ENCODE measurements at regions not wholly inside any gene's neighbourhood (a gene's known extent, or its start where the extent isn't known, plus 50 kb on each side); places are given as distances from the start of the nearest gene placed in this dataset.

DNA sequence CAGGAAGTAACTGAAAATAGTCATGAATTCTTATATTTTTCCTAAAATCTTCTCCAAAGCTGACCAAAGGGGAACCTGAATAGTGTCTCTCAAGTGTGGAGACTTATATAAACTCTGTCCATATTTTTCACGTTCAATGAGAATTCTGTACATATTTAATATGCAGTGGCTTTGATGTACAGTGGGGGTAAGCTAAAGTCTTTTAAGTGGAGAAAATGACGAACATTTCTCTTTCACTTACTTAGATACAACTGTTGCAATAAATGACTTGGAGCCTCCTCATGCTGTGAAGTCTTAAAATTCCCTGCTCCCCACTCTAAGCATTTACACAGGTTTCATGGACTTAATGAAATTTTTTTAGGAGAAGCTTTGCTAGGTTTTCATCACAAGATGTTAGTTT is 1196.7 kb downstream of the EFNB2 start:
- Histone ChIP-seq H3K9ac (ENCODE audit: low read length) (no peak overlapping the region), H3K9me3 (ENCODE audit: control insufficient read depth, low read length) (no peaks in the 10 kb centered on the region), H3K4me1 (ENCODE audit: control insufficient read depth, insufficient read depth, low read length) (no peaks in the 10 kb centered on the region), H3K4me3 (ENCODE audit: low read length) (no peak overlapping the region), H3K27me3 (ENCODE audit: control insufficient read depth, insufficient read depth, low read length) (no peaks in the 10 kb centered on the region), H3K36me3 (ENCODE audit: control insufficient read depth, insufficient read depth, low read length) (no peaks in the 10 kb centered on the region)

DNA sequence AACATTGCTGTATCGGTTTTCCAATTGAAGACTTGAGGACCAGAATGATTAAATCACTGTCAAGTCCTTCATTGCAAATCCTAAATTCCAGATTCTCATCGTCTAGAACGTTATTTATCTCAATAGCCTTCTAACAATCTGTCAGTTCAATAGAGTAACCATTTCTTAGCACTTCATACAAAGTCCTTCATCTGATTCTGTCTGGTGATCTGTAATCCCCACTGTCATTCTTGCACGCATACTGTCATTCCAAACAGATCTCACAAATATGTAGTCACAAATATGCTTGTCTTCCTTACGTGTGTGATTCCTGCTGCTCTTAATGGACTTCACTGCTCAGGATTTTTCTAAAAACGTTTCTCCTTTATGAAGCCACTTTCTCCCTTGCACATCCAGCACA is 1197.5 kb downstream of the EFNB2 start:
- Histone ChIP-seq H3K4me3 (ENCODE audit: low read length) (no peak overlapping the region), H3K9ac (ENCODE audit: low read length) (no peak overlapping the region), H3K4me1 (ENCODE audit: control insufficient read depth, insufficient read depth, low read length) (no peaks in the 10 kb centered on the region), H3K27me3 (ENCODE audit: control insufficient read depth, insufficient read depth, low read length) (no peaks in the 10 kb centered on the region), H3K9me3 (ENCODE audit: control insufficient read depth, low read length) (no peaks in the 10 kb centered on the region), H3K36me3 (ENCODE audit: control insufficient read depth, insufficient read depth, low read length) (no peaks in the 10 kb centered on the region)

DNA sequence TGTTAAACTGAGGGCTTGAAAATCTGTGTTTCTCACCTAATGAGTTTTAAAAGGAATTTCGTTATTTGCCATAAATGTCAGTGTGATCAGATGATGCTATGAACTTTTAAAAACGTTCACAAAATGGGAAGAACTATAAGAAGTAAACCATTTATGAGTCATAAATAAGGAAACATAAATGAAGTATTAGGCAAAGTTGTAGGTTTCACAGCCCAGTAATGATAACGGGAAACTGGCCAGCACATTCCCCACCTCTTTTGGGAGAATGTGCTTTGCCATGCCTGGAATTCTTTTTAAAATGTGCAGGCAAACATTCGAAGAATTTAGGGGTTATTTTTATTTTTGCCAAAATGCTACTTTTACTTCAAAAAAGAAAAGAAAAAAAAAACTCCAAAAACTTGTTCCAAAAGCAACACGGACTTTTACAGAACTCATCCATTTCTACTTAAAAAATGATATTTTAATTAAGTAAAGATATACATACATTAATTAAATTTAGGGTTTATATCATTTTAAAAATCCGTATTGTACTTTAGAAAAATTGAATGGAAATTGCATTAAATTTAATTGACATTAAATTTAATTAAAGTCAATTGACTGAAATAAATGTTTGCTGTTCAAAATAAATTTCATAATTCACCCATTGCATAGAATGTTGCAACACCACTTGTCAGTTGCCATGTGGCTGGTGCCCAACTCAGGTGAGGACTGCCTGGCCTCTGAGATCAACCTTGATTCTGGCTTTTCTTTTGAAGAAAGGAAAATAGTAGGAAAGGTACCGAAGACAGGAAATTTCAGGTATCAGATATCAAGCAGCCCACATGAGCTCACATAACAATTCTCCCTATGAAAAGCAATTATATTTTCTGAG is 1198.5 kb downstream of the EFNB2 start:
- H3K27me3 ChIP-seq (ENCODE audit: control insufficient read depth, insufficient read depth, low read length), result no peaks in the 10 kb centered on the region
- H3K36me3 ChIP-seq (ENCODE audit: control insufficient read depth, insufficient read depth, low read length), result no peaks in the 10 kb centered on the region
- H3K9me3 ChIP-seq (ENCODE audit: control insufficient read depth, low read length), result no peaks in the 10 kb centered on the region
- H3K4me3 ChIP-seq (ENCODE audit: low read length), result no peak overlapping the region
- H3K4me1 ChIP-seq (ENCODE audit: control insufficient read depth, insufficient read depth, low read length), result no peaks in the 10 kb centered on the region
- H3K9ac ChIP-seq (ENCODE audit: low read length), result no peak overlapping the region

DNA sequence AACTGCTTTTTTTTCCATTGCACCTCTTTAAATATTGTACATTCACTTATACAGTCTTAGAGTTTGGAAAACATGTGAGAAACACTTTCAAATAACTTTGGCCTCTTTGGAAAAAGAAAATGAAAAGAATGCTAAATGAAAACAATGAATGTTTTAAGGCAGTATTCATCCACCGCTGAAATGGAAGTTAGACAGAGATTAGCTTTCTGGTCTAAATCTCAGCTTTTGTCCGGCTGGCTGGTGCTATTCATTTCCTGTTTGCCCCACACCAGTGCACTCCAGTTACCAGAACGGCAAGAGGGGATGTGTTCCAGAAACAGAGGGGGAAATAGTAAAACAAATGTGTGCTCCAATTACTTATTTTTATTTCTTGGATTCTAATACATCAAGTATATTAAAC is 1201.3 kb downstream of the EFNB2 start:
- no peaks in the 10 kb centered on the region for H3K27me3 ChIP-seq (ENCODE audit: control insufficient read depth, insufficient read depth, low read length)
- H3K4me1 ChIP-seq (ENCODE audit: control insufficient read depth, insufficient read depth, low read length), result no peaks in the 10 kb centered on the region
- no peak overlapping the region for H3K4me3 ChIP-seq (ENCODE audit: low read length)
- no peak overlapping the region for H3K9ac ChIP-seq (ENCODE audit: low read length)
- no peaks in the 10 kb centered on the region for H3K9me3 ChIP-seq (ENCODE audit: control insufficient read depth, low read length)
- H3K36me3 ChIP-seq (ENCODE audit: control insufficient read depth, insufficient read depth, low read length), result no peaks in the 10 kb centered on the region

DNA sequence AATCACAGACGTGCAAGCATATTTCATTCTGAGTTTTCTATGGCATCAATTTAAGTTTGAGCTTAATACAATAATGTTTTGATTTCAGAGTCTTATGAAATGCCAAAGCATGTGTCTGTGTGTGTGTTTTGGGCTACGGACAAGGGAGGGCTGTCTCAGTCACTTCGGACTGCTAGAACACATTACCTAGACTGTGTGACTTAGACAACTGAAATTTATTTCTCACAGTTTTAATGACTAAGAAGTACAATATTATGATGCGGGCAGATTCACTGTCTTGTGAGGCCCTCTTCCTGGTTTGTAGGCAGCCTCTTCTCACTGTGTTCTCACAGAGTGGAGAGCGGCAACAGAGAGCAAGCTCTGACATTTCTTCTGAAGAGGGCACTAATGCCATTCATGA is 1202.0 kb downstream of the EFNB2 start:
- Histone ChIP-seq H3K4me3 (ENCODE audit: low read length) (no peak overlapping the region), H3K4me1 (ENCODE audit: control insufficient read depth, insufficient read depth, low read length) (no peaks in the 10 kb centered on the region), H3K9me3 (ENCODE audit: control insufficient read depth, low read length) (no peaks in the 10 kb centered on the region), H3K27me3 (ENCODE audit: control insufficient read depth, insufficient read depth, low read length) (no peaks in the 10 kb centered on the region), H3K36me3 (ENCODE audit: control insufficient read depth, insufficient read depth, low read length) (no peaks in the 10 kb centered on the region), H3K9ac (ENCODE audit: low read length) (no peak overlapping the region)

DNA sequence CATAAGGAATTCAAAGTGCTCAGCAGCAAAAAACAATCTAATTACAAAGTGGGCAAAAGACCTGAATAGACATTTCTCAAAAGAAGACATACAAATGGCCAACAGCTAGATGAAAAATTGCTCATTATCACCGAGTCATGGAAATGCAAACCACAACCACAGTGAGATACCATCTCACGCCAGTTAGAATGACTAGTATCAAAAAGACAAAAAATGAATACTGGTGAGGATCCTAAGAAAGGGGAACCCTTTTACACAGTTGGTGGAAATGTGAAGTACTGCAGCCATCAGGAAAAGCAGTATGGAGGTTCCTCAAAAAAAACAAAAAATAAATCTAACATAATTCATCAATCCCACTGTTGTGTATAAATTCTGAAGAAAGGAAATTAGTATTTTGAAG is 1206.1 kb downstream of the EFNB2 start:
- Histone ChIP-seq H3K4me3 (ENCODE audit: low read length) (no peak overlapping the region), H3K36me3 (ENCODE audit: control insufficient read depth, insufficient read depth, low read length) (no peaks in the 10 kb centered on the region), H3K4me1 (ENCODE audit: control insufficient read depth, insufficient read depth, low read length) (no peaks in the 10 kb centered on the region), H3K27me3 (ENCODE audit: control insufficient read depth, insufficient read depth, low read length) (no peaks in the 10 kb centered on the region), H3K9me3 (ENCODE audit: control insufficient read depth, low read length) (no peaks in the 10 kb centered on the region), H3K9ac (ENCODE audit: low read length) (no peak overlapping the region)

DNA sequence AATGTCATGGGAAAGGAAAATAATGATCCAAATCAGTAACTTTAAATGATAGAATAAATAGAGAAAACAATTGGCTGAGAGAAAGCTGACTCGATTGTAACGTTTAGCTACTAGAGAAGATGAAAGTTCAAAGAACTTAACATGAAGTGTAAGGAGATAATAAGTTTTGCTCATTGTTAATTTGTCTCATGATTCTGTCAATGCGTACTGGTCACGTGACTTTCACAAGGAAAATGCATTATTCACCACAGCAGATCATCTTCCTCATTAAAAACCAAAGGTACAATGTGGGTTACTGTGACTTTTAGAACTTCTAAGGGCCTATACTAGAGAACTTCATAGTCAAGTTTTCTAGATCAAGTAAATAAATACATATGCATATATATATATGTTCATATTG is 1207.2 kb downstream of the EFNB2 start:
- H3K9ac ChIP-seq (ENCODE audit: low read length), result no peak overlapping the region
- no peaks in the 10 kb centered on the region for H3K9me3 ChIP-seq (ENCODE audit: control insufficient read depth, low read length)
- no peak overlapping the region for H3K4me3 ChIP-seq (ENCODE audit: low read length)
- H3K36me3 ChIP-seq (ENCODE audit: control insufficient read depth, insufficient read depth, low read length), result no peaks in the 10 kb centered on the region
- no peaks in the 10 kb centered on the region for H3K4me1 ChIP-seq (ENCODE audit: control insufficient read depth, insufficient read depth, low read length)
- no peaks in the 10 kb centered on the region for H3K27me3 ChIP-seq (ENCODE audit: control insufficient read depth, insufficient read depth, low read length)

DNA sequence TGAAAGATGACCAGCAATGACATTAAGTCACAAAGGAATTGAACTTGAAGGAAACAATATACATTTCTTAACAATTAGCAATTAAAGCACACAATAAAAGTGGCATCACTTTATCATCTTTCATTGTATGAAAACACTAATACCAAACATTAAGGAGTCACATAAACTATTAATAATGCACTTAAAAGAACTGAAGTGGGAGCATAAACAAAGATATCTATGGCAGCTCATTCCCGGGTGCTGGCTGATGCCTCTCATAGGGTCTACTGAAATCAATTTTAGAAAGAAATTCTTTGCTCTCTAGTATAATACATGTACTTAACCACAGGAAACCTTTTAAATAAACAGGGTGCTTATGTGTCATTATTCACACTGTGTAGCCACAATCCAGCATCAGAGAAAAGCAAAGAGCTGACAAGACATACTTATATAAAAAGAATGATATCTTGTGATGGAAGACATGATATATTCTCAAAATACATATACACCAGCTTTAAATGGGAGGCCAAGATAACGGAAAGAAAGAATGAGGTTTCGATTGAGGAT is 1207.8 kb downstream of the EFNB2 start:
- H3K4me3 ChIP-seq (ENCODE audit: low read length), result no peak overlapping the region
- no peaks in the 10 kb centered on the region for H3K4me1 ChIP-seq (ENCODE audit: control insufficient read depth, insufficient read depth, low read length)
- H3K9ac ChIP-seq (ENCODE audit: low read length), result no peak overlapping the region
- no peaks in the 10 kb centered on the region for H3K36me3 ChIP-seq (ENCODE audit: control insufficient read depth, insufficient read depth, low read length)
- no peaks in the 10 kb centered on the region for H3K9me3 ChIP-seq (ENCODE audit: control insufficient read depth, low read length)
- no peaks in the 10 kb centered on the region for H3K27me3 ChIP-seq (ENCODE audit: control insufficient read depth, insufficient read depth, low read length)

DNA sequence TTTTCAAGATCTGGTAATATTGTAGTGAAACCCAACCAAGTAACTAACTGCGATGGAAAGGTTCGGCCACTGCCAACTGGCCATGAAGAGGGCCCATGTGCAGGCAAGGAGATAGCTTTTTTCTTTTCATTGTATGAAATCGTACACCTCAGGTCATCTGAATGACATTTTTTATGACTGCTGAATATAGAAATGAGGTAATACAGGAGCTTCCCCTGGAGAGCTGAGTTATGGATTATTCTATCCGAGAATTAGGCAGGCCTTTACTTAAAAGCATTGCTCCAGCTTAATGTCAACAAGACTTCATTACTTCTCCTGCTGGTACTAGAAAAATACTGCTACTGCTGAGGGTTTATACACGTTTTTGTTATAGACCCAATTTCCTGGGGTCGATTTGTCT is 1215.6 kb downstream of the EFNB2 start:
- Histone ChIP-seq H3K4me3 (ENCODE audit: low read length) (no peak overlapping the region), H3K9me3 (ENCODE audit: control insufficient read depth, low read length) (no peaks in the 10 kb centered on the region)

DNA sequence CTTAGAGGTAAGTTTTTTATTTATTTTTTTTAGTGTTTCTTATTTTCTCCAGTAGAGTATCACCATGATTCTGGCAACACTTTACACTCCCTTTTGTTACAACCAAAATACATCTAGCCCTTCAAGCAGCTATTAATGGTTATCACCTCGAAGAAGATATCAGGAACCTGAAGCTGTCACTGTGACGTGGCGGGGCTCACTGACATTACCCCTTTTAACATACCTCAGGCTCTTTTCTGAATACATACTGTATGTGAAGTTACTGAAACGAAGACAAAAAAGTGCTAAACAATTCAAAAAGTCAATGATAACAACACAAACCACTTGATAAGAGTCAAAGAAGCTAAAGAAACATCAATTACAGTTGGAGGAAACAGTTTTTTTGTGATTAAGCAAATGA is 1218.7 kb downstream of the EFNB2 start:
- Histone ChIP-seq H3K9ac (ENCODE audit: low read length) (no peak overlapping the region), H3K4me3 (ENCODE audit: low read length) (no peak overlapping the region), H3K9me3 (ENCODE audit: control insufficient read depth, low read length) (no peaks in the 10 kb centered on the region), H3K4me1 (ENCODE audit: control insufficient read depth, insufficient read depth, low read length) (no peaks in the 10 kb centered on the region), H3K36me3 (ENCODE audit: control insufficient read depth, insufficient read depth, low read length) (no peaks in the 10 kb centered on the region), H3K27me3 (ENCODE audit: control insufficient read depth, insufficient read depth, low read length) (no peaks in the 10 kb centered on the region)

More for the DNA sequence above, 1215.6 kb downstream of the EFNB2 start:
- H3K4me1 ChIP-seq (ENCODE audit: control insufficient read depth, insufficient read depth, low read length), result no peaks in the 10 kb centered on the region
- no peak overlapping the region for H3K9ac ChIP-seq (ENCODE audit: low read length)
- no peaks in the 10 kb centered on the region for H3K36me3 ChIP-seq (ENCODE audit: control insufficient read depth, insufficient read depth, low read length)
- no peaks in the 10 kb centered on the region for H3K27me3 ChIP-seq (ENCODE audit: control insufficient read depth, insufficient read depth, low read length)

DNA sequence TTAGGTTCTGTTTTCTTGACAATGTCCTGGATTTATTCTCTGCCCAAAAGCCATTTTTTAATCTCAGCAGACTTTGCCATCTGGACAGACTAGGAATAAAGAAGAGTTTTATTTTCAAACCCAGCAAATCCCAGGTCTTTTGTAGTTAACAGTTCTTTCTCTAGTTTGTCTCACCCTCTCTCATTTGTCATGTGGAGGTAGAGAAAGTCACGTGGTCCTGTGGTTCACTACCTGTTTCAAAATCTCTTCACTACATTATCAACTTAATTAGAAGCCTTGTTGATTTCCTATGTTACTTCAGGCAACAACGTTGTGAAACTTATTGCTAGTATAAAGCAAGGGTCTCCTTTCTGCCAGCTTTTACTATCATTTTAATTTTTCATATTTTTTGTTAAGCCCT is 1222.6 kb downstream of the EFNB2 start:
- H3K4me1 ChIP-seq (ENCODE audit: control insufficient read depth, insufficient read depth, low read length), result no peaks in the 10 kb centered on the region
- no peaks in the 10 kb centered on the region for H3K27me3 ChIP-seq (ENCODE audit: control insufficient read depth, insufficient read depth, low read length)
- no peak overlapping the region for H3K9ac ChIP-seq (ENCODE audit: low read length)
- H3K36me3 ChIP-seq (ENCODE audit: control insufficient read depth, insufficient read depth, low read length), result no peaks in the 10 kb centered on the region
- H3K9me3 ChIP-seq (ENCODE audit: control insufficient read depth, low read length), result no peaks in the 10 kb centered on the region
- H3K4me3 ChIP-seq (ENCODE audit: low read length), result no peak overlapping the region

DNA sequence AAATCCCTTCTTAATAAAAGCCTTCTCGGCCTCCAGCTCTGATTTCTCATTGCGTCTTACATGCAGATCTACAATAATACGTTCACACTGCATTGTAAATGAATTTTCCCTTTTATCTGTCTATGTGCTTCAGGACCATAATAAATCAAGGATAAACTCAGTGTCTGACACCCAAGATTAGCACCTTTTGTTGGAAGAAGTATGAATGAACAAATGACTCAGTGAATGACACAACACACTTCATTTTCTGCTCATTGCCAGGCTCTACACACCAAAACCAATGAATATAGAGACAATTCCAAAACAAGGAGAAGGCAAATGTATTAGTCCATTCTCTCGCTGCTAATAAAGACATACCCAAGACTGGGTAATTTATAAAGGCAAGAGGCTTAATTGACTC is 1224.4 kb downstream of the EFNB2 start:
- H3K4me1 ChIP-seq (ENCODE audit: control insufficient read depth, insufficient read depth, low read length), result no peaks in the 10 kb centered on the region
- H3K9ac ChIP-seq (ENCODE audit: low read length), result no peak overlapping the region
- no peaks in the 10 kb centered on the region for H3K36me3 ChIP-seq (ENCODE audit: control insufficient read depth, insufficient read depth, low read length)
- no peaks in the 10 kb centered on the region for H3K27me3 ChIP-seq (ENCODE audit: control insufficient read depth, insufficient read depth, low read length)
- no peak overlapping the region for H3K4me3 ChIP-seq (ENCODE audit: low read length)
- H3K9me3 ChIP-seq (ENCODE audit: control insufficient read depth, low read length), result no peaks in the 10 kb centered on the region
